BE2C (cell line): ENCODE measurements at regions not wholly inside any gene's neighbourhood (a gene's known extent, or its start where the extent isn't known, plus 50 kb on each side); places are given as distances from the start of the nearest gene placed in this dataset.

Source experiments
- DNase-seq: peaks from one replicate; pipeline ENCODE4 v3.0.0-alpha.2; 2020
- H3K27me3 ChIP-seq: fragments of 250-450 bp; sonication (Bioruptor Pico); 2 replicates; pipeline ENCODE4 v1.5.1; 2020; ENCODE audit warnings: mild to moderate bottlenecking
- H3K36me3 ChIP-seq: fragments of 250-450 bp; sonication (Bioruptor Pico); 2 replicates; pipeline ENCODE4 v1.5.1; 2020; ENCODE audit warnings: mild to moderate bottlenecking
- H3K4me1 ChIP-seq: fragments of 250-450 bp; sonication (Bioruptor Pico); 2 replicates; pipeline ENCODE4 v1.5.1; 2020
- H3K4me3 ChIP-seq: 2 replicates; pipeline ENCODE4 v1.5.1; 2011; ENCODE audit warnings: low read depth, low read length
- H3K9me3 ChIP-seq: fragments of 250-450 bp; sonication (Bioruptor Pico); 2 replicates; pipeline ENCODE4 v1.5.1; 2020
- TF ChIP-seq, protein P1 (sequence below): IDR thresholded peaks from 2 replicates; pipeline ENCODE4 v1.5.1; 2012; ENCODE audit warnings: mild to moderate bottlenecking, low read depth, low read length

DNA sequence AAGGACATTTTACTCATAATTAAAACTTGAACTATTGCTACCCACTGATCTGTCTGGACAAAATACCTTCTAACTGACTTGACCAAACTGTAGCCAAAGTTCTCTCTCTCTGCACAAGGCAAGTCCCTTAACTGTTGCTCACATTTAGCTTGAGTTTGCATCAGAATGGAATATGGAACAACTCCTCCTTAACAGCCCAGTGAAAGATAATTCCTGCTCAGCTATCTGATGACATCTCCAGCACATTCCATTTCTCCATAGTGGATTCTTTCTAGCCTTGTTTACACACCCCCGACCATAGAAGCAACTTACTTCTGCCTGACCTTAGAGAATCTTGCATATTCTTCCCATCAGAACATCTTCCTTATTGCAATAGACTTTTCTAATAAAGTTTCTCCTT, 317.2 kb upstream of the CDH2 start:
- Histone ChIP-seq H3K4me3 (no peak overlapping the region), H3K9me3 (no peaks in the 10 kb centered on the region), H3K36me3 (no peaks in the 10 kb centered on the region), H3K27me3 (no peaks in the 10 kb centered on the region), H3K4me1 (no peaks in the 10 kb centered on the region)
- TF ChIP-seq, protein P1, sequence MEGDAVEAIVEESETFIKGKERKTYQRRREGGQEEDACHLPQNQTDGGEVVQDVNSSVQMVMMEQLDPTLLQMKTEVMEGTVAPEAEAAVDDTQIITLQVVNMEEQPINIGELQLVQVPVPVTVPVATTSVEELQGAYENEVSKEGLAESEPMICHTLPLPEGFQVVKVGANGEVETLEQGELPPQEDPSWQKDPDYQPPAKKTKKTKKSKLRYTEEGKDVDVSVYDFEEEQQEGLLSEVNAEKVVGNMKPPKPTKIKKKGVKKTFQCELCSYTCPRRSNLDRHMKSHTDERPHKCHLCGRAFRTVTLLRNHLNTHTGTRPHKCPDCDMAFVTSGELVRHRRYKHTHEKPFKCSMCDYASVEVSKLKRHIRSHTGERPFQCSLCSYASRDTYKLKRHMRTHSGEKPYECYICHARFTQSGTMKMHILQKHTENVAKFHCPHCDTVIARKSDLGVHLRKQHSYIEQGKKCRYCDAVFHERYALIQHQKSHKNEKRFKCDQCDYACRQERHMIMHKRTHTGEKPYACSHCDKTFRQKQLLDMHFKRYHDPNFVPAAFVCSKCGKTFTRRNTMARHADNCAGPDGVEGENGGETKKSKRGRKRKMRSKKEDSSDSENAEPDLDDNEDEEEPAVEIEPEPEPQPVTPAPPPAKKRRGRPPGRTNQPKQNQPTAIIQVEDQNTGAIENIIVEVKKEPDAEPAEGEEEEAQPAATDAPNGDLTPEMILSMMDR = no peak
- no peak for DNase-seq

DNA sequence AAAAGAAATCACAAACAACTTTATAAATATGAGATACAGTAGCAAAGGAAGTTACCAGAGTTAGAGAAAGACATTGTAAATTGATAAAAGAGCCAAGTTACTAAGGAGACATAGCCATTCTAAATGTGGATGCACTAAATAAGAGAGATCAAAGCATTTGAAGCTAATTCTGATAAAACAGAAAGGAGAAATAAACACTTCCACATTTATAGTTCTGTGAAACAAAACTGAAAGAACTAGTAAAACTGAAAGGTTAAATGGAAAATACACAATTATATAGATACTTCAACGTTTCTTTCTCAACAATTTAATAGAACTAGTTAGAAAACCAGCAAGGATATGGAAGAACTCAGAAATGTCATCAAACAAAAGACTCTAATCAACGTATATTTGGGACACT, 309.0 kb upstream of the CDH2 start:
- Histone ChIP-seq H3K9me3 (no peaks in the 10 kb centered on the region), H3K4me3 (no peak overlapping the region), H3K27me3 (no peaks in the 10 kb centered on the region), H3K36me3 (no peaks in the 10 kb centered on the region), H3K4me1 (no peaks in the 10 kb centered on the region; the same call in 1 of the 2 replicates)
- TF ChIP-seq, protein P1 = no peak
- no peak for DNase-seq

DNA sequence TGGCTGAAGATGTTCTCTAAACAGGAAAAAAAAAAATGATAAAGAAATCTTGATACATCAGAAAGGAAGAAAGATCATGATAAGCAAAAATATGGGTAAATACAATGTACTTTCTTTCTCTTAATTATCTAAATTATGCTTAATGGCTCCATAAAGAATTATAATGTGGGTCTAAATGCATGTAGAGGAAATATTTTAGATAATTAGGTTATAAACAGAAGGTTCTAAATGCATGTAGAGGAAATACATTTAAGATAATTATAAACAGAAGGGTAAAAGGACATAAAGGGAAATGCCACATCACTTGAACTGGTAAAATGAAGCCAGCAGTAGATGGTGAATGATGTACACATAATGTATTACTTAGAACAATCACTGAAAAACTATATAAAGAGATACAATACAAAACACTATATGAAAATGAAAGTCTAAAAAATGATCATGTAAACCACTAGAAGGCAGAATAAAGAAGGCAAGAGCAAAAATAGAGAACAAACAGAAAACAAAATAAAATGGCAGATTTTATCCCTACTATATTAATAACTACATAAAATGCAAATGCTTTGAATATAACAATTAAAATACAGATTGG, 308.4 kb upstream of the CDH2 start:
- no peak for DNase-seq
- Histone ChIP-seq H3K4me1 (no peaks in the 10 kb centered on the region; the same call in 1 of the 2 replicates), H3K9me3 (no peaks in the 10 kb centered on the region), H3K36me3 (no peaks in the 10 kb centered on the region), H3K4me3 (no peak overlapping the region), H3K27me3 (no peaks in the 10 kb centered on the region)
- TF ChIP-seq, protein P1 = no peak

DNA sequence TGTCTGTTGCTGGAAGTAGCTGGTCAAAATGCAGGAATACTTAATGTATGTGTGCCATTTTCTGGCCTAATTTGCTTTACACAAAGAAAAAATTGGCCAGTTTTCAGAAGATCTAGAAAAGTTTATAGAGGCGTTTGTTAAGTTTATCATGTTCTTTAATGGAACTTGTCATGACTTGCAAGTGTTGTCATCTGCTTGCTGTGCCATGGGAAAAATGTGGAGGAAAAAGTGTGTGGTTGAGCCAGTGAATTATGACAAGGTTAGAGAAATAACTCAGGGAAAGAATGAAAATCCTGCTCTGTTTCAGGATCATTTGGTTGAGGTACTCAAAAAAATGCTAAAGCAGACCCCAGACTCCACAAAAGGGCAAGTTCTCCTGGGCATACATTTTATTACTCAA, 301.6 kb upstream of the CDH2 start:
- H3K4me3 ChIP-seq = no peak overlapping the region
- no peaks in the 10 kb centered on the region for H3K4me1 ChIP-seq
- no peak for DNase-seq
- no peaks in the 10 kb centered on the region for H3K36me3 ChIP-seq
- H3K27me3 ChIP-seq = no peaks in the 10 kb centered on the region
- TF ChIP-seq, protein P1 = no peak
- H3K9me3 ChIP-seq = no peaks in the 10 kb centered on the region

DNA sequence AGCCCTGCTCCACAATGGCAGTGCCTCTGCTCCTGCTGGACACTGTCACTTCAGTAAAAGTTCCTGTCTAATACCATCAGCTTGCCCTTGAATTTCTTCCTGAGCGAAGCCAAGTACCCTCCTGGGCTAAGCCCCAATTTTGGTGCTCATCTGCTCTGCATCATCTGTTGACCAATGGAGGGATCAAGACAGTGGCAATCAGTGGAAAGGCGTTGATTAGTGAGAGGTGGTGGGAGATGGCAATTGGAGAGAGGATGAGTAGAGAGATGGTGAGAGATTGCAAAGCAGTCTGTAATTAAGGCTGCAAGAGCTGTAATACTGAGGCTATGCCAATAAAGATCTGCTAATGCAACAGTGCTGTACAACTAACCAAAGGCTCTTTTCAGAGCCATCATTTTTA, 299.4 kb upstream of the CDH2 start:
- TF ChIP-seq, protein P1 = no peak
- DNase-seq = no peak
- Histone ChIP-seq H3K4me1 (no peaks in the 10 kb centered on the region), H3K4me3 (no peak overlapping the region), H3K9me3 (no peaks in the 10 kb centered on the region), H3K27me3 (no peaks in the 10 kb centered on the region), H3K36me3 (no peaks in the 10 kb centered on the region)

DNA sequence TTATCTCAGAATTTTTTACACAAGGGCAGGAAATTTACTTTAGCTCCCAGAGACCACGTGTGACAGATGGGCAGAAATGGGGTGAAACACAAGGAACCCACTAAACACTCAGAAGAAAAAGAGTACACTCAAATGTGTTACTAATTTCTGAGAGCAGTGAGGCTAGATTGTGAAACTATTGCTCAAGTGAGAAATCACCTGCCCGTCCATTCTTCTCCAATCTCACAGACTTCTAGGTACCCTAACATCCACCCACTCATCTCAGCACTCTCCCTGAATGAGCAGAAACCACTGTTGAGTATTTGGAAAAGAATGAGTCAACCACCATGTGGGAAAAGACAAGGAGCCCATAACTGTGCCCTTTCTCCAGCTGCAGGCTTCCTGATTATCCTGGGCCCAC, 293.0 kb upstream of the CDH2 start:
- DNase-seq = no peak
- TF ChIP-seq, protein P1 = no peak
- no peaks in the 10 kb centered on the region for H3K4me1 ChIP-seq
- no peak overlapping the region for H3K4me3 ChIP-seq
- no peaks in the 10 kb centered on the region for H3K36me3 ChIP-seq
- no peaks in the 10 kb centered on the region for H3K27me3 ChIP-seq
- no peaks in the 10 kb centered on the region for H3K9me3 ChIP-seq
